ENCODE measurements at regions not wholly inside any gene's neighbourhood (a gene's known extent, or its start where the extent isn't known, plus 50 kb on each side); places are given as distances from the start of the nearest gene placed in this dataset.

DNA sequence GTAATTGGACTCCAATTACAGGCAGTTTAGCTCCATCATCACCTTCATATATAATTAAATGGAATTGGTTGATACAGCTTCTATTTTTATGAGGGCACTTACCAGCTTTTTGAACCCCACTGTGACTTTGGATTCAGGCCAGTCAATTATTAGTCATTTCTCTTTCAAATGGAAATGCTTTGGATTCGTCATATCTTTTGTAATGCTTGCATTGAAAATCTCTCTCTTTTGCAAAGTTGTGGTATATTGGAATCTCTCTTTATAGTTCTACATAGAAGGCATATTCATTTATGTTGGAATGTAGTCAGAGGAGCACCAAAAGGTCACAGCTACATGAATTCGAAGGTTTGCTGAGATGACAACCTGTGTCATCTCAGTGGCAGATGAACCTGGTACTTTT lies 1074.3 kb upstream of the SLC10A2 start:
- TF ChIP-seq, protein P1, sequence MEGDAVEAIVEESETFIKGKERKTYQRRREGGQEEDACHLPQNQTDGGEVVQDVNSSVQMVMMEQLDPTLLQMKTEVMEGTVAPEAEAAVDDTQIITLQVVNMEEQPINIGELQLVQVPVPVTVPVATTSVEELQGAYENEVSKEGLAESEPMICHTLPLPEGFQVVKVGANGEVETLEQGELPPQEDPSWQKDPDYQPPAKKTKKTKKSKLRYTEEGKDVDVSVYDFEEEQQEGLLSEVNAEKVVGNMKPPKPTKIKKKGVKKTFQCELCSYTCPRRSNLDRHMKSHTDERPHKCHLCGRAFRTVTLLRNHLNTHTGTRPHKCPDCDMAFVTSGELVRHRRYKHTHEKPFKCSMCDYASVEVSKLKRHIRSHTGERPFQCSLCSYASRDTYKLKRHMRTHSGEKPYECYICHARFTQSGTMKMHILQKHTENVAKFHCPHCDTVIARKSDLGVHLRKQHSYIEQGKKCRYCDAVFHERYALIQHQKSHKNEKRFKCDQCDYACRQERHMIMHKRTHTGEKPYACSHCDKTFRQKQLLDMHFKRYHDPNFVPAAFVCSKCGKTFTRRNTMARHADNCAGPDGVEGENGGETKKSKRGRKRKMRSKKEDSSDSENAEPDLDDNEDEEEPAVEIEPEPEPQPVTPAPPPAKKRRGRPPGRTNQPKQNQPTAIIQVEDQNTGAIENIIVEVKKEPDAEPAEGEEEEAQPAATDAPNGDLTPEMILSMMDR (IDR thresholded peaks at IDR 0.05): no peak
- TF ChIP-seq POLR2A (IDR thresholded peaks at IDR 0.05) (no peak), POLR2AphosphoS5 (IDR thresholded peaks at IDR 0.05) (no peak)

All from breast epithelium (tissue), 3 donors.